Right renal pelvis (tissue), 4 donors: ENCODE measurements at regions not wholly inside any gene's neighbourhood (a gene's known extent, or its start where the extent isn't known, plus 50 kb on each side); places are given as distances from the start of the nearest gene placed in this dataset.
"Not testable (repeated sequence)": the region's sequence is repeated elsewhere in the genome, so short reads cannot be mapped to it uniquely, and the experiment has no call there.

ENCODE experiments used
- DNase-seq, 4 donors: peaks; one replicate each; pipeline ENCODE4 v3.0.0-alpha.2; 2013; ENCODE audit warnings: low read depth in 4 of 4, low spot score in 3 of 4, missing footprints in 1 of 4

- no peak for DNase-seq
Observed at GRCh38 chr6:144895313-144896278, 610.5 kb downstream of the UTRN start.

GRCh38 chr6:144896289-144896688 lies 611.2 kb downstream of the UTRN start:
- DNase-seq: no peak

- no peak for DNase-seq
Observed at GRCh38 chr6:144896871-144897270, 611.7 kb downstream of the UTRN start.

- no peak for DNase-seq
Observed at GRCh38 chr6:144897441-144897921, 612.3 kb downstream of the UTRN start.

GRCh38 chr6:144898052-144898689 lies 613.0 kb downstream of the UTRN start:
- DNase-seq: no peak

GRCh38 chr6:144898741-144899140 lies 613.6 kb downstream of the UTRN start:
- no peak for DNase-seq

- DNase-seq: no peak
Observed at GRCh38 chr6:144899161-144899560, 614.0 kb downstream of the UTRN start.

- no peak for DNase-seq
Observed at GRCh38 chr6:144901412-144901811, 616.3 kb downstream of the UTRN start.

- DNase-seq: no peak
Observed at GRCh38 chr6:144908004-144908403, 622.9 kb downstream of the UTRN start.

GRCh38 chr6:144909753-144910285 lies 624.7 kb downstream of the UTRN start:
- no peak for DNase-seq

- DNase-seq: no peak
Observed at GRCh38 chr6:144911322-144911721, 626.2 kb downstream of the UTRN start.

- no peak for DNase-seq
Observed at GRCh38 chr6:144912474-144912873, 627.3 kb downstream of the UTRN start.

GRCh38 chr6:144918073-144918472 lies 632.9 kb downstream of the UTRN start:
- no peak for DNase-seq

GRCh38 chr6:144919560-144919959 lies 634.4 kb downstream of the UTRN start:
- DNase-seq: no peak

- DNase-seq: no peak
Observed at GRCh38 chr6:144920391-144920961, 635.3 kb downstream of the UTRN start.

- DNase-seq: no peak
Observed at GRCh38 chr6:144921206-144921975, 636.3 kb downstream of the UTRN start.

- no peak for DNase-seq
Observed at GRCh38 chr6:144922120-144922722, 637.1 kb downstream of the UTRN start.

GRCh38 chr6:144922771-144923490 lies 637.8 kb downstream of the UTRN start:
- not testable (repeated sequence) for DNase-seq

- not testable (repeated sequence) for DNase-seq
Observed at GRCh38 chr6:144923491-144923787, 638.3 kb downstream of the UTRN start.
